NCI-H524 treated with DMSO at 0.1 percent for 48 hours (cell line): ENCODE measurements at regions not wholly inside any gene's neighbourhood (a gene's known extent, or its start where the extent isn't known, plus 50 kb on each side); places are given as distances from the start of the nearest gene placed in this dataset.

Source experiments
- DNase-seq: peaks from one replicate; lab custom pipeline; 2025; lab: John Stamatoyannopoulos, UW

GRCh38 chr16:54627616-54628015 is 303.0 kb upstream of the IRX5 start:
- no peak for DNase-seq

- no peak for DNase-seq
Measured at GRCh38 chr16:54623636-54624035, 307.0 kb upstream of the IRX5 start.

DNA sequence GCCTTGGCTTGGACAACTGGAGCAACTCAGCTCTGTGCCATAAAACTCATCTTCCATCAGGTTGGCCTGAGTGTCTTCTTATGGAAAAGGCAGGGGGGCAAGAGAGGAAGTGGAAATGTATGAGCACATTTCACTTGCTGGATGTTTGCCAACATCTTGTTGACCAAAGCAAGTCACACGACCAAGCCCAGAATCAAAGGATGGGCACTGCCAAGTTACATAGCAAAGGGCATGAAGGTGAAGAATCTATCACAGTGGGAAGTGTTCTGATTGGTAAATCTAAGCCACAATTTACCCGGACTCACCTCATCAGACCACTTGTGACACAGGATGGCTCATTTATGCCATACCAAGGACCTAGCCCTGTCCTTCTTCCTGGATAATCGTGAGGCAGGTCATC is 310.5 kb upstream of the IRX5 start:
- no peak for DNase-seq

GRCh38 chr16:54616610-54617009 is 314.1 kb upstream of the IRX5 start:
- DNase-seq, result no peak

DNA sequence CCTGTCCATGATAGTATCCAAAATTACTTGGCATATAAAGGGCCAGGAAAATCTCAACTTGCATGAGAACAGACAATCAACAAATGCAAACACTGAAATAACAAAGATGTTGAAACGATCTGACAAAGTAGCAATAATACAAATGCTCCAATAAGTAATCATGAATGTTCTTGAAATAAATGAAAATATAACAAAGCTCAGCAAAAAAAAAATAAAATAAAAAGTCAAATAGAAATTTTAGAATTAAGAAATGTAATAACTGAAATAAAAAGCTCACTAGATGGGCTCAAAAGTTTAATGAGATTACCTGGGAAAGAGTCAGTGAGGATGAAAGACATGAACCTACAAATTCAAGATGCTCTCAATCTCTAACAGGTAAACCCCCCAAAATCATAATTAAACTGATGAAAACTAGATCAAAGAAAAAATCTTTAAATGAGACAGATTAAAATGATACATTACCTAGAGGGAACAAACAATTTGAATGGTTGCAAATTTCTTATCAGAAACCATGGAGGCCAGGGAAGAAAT is 319.0 kb upstream of the IRX3 start:
- no peak for DNase-seq

DNA sequence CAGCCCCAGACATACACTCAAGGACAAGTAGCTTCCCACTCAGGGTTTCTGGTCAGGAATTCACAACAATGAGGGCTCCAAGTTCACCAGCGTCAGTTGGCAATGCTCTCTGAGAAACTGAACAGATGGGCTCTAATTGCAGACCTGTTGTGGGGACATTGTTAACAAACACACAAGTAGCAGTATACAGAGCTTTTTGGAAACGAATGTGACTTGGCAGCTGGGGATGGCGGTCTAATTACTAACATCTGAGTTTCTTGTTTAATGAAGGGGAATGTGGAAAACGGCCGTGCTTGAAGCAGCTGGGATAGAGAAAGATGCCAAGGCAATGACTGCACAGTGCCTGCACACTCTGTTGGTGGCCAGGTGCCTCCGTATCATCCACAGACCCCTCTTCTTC is 316.1 kb upstream of the IRX3 start:
- peak; percentile 94 for DNase-seq

DNA sequence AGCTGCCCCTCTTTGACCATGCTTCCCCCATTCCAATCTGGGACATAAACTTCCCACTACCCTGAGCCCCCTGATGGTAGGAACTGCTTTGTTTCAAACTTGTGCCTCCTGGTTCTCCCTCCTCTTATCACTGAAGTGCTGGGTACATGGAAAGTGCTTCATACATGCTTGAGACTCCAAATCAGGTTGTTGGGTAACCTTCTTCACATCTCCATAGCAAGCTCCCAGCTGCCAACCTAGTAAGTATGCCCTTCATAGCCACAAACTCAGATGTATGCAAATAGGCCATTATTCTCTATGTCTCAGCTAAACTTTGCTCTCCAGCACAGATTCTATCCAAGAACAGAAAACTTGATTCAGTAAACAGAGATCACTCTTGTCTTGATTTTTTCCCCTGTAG is 310.6 kb upstream of the IRX3 start:
- no peak for DNase-seq

DNA sequence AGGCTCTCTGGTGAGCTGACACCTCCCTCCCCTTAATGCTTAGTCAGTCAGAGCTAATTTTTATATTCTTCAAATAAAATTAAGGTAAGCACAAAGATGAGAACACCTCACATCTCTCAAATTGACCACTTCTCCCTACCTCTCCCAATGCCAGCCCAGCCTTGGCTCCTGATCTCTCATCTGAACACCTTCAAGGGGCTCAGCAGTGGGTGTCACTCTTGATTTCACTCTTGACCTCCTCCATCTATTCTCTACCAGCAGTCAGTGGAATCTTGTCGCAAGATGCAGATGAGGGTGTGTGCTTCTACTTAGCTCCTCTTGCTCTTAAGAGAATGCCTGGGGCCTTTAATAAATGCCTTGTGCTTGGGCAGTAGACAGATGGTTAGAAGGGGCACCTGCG is 309.0 kb upstream of the IRX3 start:
- peak; percentile 73 for DNase-seq

- DNase-seq, result no peak
Measured at GRCh38 chr16:54594601-54595391, 308.2 kb upstream of the IRX3 start.

DNA sequence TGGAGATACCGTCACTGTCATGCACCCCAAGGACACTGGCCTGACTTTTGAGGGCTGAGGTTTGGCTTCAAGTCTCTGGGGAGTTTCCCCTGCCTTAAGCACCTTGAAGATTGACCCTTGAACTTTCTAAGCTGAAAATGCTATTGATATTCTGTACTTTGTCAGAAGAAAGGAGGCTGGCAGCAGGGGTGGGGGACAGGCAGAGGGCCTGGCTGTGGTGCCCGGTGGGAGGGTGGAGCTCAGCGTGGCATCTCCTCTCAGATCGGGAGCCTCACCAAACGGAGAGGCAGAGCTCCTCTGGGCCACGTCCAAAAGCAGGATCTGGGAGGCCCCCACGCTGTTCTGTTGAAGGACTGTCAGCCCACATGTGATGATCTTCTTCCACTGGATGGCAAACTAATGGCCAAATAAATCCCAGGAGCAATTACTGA is 305.2 kb upstream of the IRX3 start:
- no peak for DNase-seq

- no peak for DNase-seq
Measured at GRCh38 chr16:54590836-54591235, 304.2 kb upstream of the IRX3 start.

DNA sequence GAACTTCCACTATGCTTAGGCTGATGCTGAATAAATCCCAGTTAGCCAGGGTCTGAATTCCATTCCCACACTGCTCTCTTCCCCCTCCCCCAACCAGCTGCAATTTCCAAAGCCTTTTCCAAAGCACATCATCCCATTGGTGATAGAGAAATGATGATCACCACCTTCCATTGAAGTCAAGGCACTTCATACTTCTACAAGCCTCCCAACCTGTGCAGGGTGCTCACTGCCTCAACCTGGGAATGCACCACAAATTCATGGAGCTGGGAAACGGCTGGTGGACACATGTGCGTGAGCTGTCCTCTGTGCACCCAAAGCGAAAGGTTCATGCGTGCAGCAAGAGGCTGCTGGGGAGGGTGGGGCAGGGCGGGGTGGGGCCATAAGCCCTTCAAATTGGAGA is 302.7 kb upstream of the IRX3 start:
- DNase-seq, result no peak

DNA sequence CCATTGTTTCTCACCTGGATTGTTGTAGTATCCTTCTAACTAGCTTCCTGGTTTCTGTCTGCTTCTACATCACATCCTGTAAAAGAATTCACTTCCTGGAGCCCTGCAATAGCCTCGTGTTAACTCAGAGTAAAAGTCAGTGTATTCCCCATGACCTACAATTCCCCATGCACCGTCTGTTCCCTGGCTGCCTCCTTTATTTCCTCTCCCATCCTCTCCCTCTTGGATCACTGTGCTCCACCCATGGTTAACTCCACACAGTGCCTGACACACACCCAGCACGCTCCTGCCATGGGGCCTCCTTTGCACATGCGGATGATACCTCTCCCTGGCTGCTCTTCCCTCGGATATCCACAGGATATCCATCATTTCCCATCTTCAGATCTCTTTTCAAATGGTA is 301.4 kb upstream of the IRX3 start:
- DNase-seq, result no peak

DNA sequence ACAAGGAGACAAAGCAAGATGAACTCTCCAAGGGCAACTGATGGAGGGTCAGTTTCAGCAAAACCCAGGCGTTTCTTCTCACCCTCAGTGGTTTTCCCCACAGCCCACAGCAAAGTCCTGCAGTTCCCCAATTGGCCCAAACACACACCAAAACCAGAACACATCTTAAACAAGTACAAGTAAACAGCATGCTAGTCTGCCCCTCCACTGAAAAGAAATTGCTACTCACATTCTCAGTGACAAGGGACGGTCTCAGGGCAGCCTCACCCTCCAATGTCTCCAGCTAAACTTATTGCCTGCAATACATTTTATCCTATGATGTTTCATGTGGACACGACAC is 300.6 kb upstream of the IRX3 start:
- no peak for DNase-seq

GRCh38 chr16:54586474-54587175 is 300.0 kb upstream of the IRX3 start:
- DNase-seq, result no peak

DNA sequence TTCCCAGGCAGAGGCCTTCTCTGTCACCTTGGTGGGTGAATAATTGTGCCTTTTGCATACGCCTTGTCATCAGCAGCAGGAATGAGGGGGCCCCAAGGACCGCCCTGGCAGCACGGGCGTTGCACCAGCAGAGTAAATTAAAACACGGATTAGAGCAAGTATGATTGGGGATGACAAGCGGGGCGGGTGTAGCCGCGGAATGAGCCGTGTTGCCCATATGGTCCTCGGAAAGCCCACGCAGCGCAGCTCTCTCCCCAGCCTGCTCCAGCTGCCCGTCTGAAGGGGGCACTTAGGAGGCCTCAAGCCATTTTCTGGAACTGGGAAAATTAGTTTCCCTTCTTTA is 299.4 kb upstream of the IRX3 start:
- DNase-seq, result peak; percentile 97

DNA sequence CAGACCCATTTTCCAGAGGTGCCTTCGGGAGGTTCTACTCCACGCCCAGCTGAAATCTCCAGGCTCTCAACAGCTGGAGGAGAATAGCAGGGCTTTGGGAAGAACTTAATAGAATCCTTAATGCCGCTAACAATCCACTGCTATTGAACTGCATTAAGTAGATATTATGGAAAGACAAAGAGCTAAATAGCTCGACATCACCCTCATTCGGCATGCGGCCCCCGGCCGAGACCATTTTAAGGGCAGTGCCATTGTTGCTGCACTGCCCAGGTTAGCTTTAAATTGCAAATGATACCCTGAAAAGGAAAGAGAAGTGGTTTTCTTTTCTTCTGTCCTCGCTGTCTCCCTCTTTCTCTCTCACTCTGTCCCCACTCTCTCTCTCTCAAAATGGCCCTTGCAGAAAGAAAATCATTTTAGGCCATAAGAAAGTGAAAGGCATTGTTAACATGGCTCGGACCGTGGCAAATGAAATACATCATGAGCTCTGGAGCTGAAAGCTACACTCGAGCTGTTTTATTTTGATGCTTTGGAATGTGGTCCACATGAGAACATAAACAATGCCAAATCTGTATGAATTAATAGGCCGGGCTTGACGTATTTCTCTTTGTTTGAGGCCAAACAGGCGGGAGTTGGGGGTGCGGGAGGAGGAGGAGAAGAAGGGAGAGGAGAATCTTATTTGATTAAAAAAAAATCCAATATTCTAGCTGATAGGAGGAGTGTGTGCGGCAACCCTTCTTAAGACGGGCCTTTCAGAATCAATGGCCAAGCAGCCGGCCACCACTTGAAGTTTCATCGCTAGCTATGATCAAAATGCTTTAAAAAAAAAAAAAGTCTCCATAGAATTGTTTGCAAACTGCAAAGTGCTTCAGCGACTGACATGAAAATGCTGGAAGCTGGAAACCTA is 298.8 kb upstream of the IRX3 start:
- DNase-seq, result no peak

- DNase-seq, result no peak
Measured at GRCh38 chr16:54584121-54584520, 297.5 kb upstream of the IRX3 start.

- peak; percentile 98 for DNase-seq
Measured at GRCh38 chr16:54582631-54583250, 296.2 kb upstream of the IRX3 start.

GRCh38 chr16:54579106-54579728 is 292.6 kb upstream of the IRX3 start:
- no peak for DNase-seq

GRCh38 chr16:54577651-54578128 is 291.1 kb upstream of the IRX3 start:
- DNase-seq, result no peak

GRCh38 chr16:54576785-54577184 is 290.2 kb upstream of the IRX3 start:
- DNase-seq, result no peak
